ENCODE measurements at regions not wholly inside any gene's neighbourhood (a gene's known extent, or its start where the extent isn't known, plus 50 kb on each side); places are given as distances from the start of the nearest gene placed in this dataset.

- no peak for DNase-seq
These were observed 868.9 kb downstream of the PDHA2 start for GRCh38 chr4:96708766-96709165.

- no peak for DNase-seq
These were observed 873.5 kb downstream of the PDHA2 start for GRCh38 chr4:96713271-96713850.

- no peak for DNase-seq
These were observed 889.7 kb downstream of the PDHA2 start for GRCh38 chr4:96729641-96730040.

- no peak for DNase-seq
These were observed 890.5 kb downstream of the PDHA2 start for GRCh38 chr4:96730432-96730831.

GRCh38 chr4:96736352-96736889 lies 896.5 kb downstream of the PDHA2 start:
- DNase-seq = no peak

GRCh38 chr4:96739101-96739500 lies 899.2 kb downstream of the PDHA2 start:
- DNase-seq = no peak

- DNase-seq = no peak
These were observed 902.6 kb downstream of the PDHA2 start for GRCh38 chr4:96742332-96743014.

- no peak for DNase-seq
These were observed 904.8 kb downstream of the PDHA2 start for GRCh38 chr4:96744676-96745075.

GRCh38 chr4:96753216-96753615 lies 913.3 kb downstream of the PDHA2 start:
- no peak for DNase-seq

GRCh38 chr4:96755569-96756484 lies 915.9 kb downstream of the PDHA2 start:
- no peak for DNase-seq

- no peak for DNase-seq
These were observed 916.7 kb downstream of the PDHA2 start for GRCh38 chr4:96756584-96756983.

- DNase-seq = no peak
These were observed 923.7 kb downstream of the PDHA2 start for GRCh38 chr4:96763546-96763945.

- DNase-seq = no peak
These were observed 926.5 kb downstream of the PDHA2 start for GRCh38 chr4:96766359-96766758.

GRCh38 chr4:96767815-96768480 lies 928.1 kb downstream of the PDHA2 start:
- no peak for DNase-seq

- DNase-seq = no peak
These were observed 935.6 kb downstream of the PDHA2 start for GRCh38 chr4:96775501-96775900.

GRCh38 chr4:96776920-96777527 lies 937.1 kb downstream of the PDHA2 start:
- no peak for DNase-seq

GRCh38 chr4:96784336-96784735 lies 944.4 kb downstream of the PDHA2 start:
- DNase-seq = no peak

- no peak for DNase-seq
These were observed 946.4 kb downstream of the PDHA2 start for GRCh38 chr4:96786306-96786705.

- DNase-seq = no peak
These were observed 947.9 kb downstream of the PDHA2 start for GRCh38 chr4:96787766-96788165.

- no peak for DNase-seq
These were observed 969.7 kb downstream of the PDHA2 start for GRCh38 chr4:96809563-96809962.

- no peak for DNase-seq
These were observed 987.2 kb downstream of the PDHA2 start for GRCh38 chr4:96827086-96827485.

- no peak for DNase-seq
These were observed 993.9 kb downstream of the PDHA2 start for GRCh38 chr4:96833831-96834230.

GRCh38 chr4:96835991-96836390 lies 996.1 kb downstream of the PDHA2 start:
- DNase-seq = no peak
